ENCODE measurements at regions not wholly inside any gene's neighbourhood (a gene's known extent, or its start where the extent isn't known, plus 50 kb on each side); places are given as distances from the start of the nearest gene placed in this dataset.

GRCh38 chr14:53807108-53807507 lies 149.5 kb downstream of the BMP4 start:
- DNase-seq: no peak

GRCh38 chr14:53796734-53797133 lies 159.9 kb downstream of the BMP4 start:
- no peak for DNase-seq

GRCh38 chr14:53793790-53794505 lies 162.7 kb downstream of the BMP4 start:
- DNase-seq: no peak

DNA sequence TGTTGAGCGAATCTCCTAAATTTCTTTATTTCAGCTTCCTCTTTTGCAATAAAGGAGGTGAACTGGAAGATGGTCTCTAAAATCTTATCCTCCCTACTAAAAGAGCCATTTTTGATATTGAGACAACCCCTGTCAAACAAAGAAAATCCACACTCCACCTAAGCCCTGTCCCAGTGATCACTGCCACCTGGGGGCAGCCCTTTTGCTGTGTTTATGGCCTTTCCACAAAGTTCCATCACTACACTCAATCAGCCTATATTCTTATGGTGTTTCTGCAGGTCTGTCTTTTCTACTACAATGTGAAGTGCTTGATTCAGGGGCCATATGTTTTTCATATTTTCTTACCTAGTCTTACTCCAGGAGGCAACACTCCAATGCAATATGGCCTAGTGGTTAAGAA lies 163.7 kb downstream of the BMP4 start:
- DNase-seq: no peak

GRCh38 chr14:53790731-53791500 lies 165.7 kb downstream of the BMP4 start:
- no peak for DNase-seq

- DNase-seq: no peak
Measured at GRCh38 chr14:53788566-53788965, 168.1 kb downstream of the BMP4 start.

DNA sequence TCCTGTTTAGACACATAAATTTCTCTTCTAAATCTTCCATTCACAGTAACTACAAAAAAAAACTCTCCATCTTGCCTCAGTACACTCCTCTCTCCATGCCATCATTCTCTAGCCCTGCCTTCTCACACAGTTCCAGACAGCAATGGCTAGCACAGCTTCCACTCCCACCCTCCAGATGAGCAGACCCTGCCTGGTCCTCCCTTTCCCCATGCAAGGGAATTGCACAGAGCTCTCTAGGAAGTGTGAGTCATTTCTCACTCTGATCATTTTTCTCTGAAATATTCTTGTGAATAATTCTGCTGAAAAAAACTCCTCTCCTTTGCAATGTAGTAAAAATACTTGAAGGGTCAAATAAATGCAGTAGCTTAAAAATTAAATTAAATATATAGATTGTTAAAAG lies 170.6 kb downstream of the BMP4 start:
- no peak for DNase-seq

DNA sequence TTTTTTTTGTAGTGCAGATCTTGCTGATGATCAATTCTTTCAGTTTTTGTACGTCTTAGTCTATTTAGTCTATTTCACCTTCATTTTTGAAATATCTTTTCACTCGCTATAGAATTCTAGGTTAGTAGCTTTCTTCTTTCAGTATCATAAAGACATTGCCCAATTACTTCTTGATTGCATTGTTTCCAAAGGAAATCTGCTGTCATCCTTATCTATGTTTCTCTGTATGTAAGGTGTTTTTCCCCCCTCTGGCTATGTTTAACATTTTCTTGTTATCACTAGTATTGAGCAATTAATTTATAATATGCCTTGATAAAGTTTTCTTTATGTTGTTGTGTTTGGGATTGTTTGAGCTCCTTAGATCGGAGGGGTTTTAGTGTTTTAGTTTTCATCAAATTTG lies 171.9 kb downstream of the BMP4 start:
- DNase-seq: no peak

GRCh38 chr14:53783256-53783655 lies 173.4 kb downstream of the BMP4 start:
- no peak for DNase-seq

GRCh38 chr14:53780051-53780555 lies 176.5 kb downstream of the BMP4 start:
- DNase-seq: no peak

- no peak for DNase-seq
Measured at GRCh38 chr14:53779301-53779700, 177.3 kb downstream of the BMP4 start.

- no peak for DNase-seq
Measured at GRCh38 chr14:53778263-53778662, 178.4 kb downstream of the BMP4 start.

DNA sequence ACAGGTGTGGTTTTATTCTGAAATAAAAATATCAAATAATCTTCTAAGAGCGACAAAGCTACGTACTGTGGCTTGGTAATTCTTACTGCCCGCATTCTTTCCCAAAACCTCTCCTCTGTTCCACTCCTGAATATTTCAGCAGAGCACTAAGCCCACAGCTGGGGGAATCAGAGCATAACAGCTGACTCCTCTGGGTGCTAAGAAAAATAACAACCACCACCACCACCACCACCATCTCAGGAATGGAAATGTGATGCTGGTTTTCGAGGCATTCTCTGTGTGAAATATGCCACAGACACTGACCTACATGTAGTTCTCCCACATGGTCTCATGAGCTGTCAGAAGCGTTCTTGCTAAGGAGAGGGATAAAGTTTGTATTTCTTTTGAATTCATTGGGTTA lies 183.7 kb downstream of the BMP4 start:
- no peak for DNase-seq

- no peak for DNase-seq
Measured at GRCh38 chr14:53767566-53767965, 189.1 kb downstream of the BMP4 start.

DNA sequence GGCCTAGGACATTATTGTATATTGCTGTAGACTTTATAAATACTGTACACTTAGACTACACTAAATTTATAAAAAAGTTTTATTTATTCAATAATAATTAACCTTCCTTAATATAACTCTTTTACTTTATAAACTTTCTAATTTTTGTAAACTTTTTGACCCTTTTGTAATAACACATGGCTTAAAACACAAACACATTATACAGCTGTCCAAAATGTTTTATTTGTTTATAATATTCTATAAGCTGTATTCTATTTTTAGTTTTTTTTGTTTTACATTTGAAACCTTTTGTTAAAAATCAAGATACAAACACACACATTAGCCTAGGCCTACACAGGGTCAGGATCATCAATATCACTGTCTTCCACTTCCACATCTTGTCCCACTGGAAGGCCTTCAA lies 190.0 kb downstream of the BMP4 start:
- DNase-seq: no peak

- no peak for DNase-seq
Measured at GRCh38 chr14:53766106-53766505, 190.5 kb downstream of the BMP4 start.

- DNase-seq: no peak
Measured at GRCh38 chr14:53764846-53765245, 191.8 kb downstream of the BMP4 start.

DNA sequence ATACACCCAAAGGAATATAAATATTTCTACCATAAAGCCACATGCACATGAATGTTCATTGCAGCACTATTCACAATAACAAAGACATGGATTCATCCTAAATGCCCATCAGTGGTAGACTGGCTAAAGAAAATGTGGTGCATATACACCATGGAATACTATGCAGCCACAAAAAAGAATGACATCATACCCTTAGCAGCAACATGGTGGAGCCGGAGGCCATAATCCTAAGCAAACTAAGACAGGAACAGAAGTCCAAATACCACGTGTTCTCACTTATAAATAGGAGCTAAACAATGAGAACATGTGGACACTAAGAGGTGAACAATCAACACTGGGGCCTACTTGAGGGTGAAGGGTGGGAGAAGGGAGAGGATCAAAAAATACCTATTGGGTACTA lies 198.5 kb downstream of the BMP4 start:
- no peak for DNase-seq

GRCh38 chr14:53757732-53758131 lies 198.9 kb downstream of the BMP4 start:
- no peak for DNase-seq

DNA sequence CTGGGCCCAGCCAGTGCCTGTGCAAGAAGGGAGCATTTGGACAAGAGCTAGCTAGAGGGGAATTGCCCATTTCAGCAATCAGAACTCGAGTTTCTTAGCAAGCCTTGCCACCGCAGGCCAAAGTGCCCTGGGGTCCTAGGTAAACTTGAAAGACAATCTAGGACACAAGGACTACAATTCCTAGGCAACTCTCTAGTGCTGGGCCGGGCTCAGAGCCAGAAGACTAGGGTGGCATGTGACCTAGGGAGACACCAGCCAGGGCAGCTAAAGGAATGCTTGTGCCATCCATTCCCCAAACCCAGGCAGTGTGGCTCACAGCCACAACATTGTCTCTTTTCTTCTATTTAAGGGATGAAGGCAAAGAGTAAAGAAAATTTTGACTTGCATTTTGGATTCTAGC lies 205.0 kb downstream of the BMP4 start:
- no peak for DNase-seq

- DNase-seq: no peak
Measured at GRCh38 chr14:53748691-53749090, 207.9 kb downstream of the BMP4 start.

- DNase-seq: no peak
Measured at GRCh38 chr14:53744857-53745256, 211.8 kb downstream of the BMP4 start.

DNA sequence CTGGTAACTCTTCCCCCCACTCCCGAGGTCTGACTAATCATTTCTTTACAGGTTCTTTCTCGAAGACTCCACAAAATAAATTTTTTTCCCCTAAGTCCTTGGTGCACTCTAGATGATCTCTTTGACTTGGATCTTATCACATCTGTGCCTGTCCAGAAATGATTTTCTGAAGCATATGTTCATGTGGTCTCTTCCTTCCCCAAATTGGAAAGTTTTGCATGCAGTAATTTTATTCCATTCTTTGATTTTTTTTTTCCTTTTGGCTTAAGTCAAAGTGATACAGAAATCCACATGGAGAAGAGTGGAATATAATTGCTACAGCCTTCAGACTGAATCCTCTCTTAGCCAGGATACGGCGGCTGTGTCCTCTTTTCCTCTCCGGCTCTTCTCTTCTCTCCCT lies 213.3 kb downstream of the BMP4 start:
- DNase-seq: no peak

- DNase-seq: no peak
Measured at GRCh38 chr14:53742233-53742620, 214.4 kb downstream of the BMP4 start.
